ENCODE measurements at regions not wholly inside any gene's neighbourhood (a gene's known extent, or its start where the extent isn't known, plus 50 kb on each side); places are given as distances from the start of the nearest gene placed in this dataset.

GRCh38 chr11:42576318-42576717 is 735.5 kb upstream of the API5 start:
- Histone ChIP-seq H3K9me3 (ENCODE audit: low read depth) (no peaks in the 10 kb centered on the region), H3K4me1 (ENCODE audit: low read depth) (no peaks in the 10 kb centered on the region), H3K27ac (no peak overlapping the region), H3K36me3 (no peaks in the 10 kb centered on the region), H3K27me3 (no peaks in the 10 kb centered on the region), H3K4me3 (no peak overlapping the region)
- TF ChIP-seq, protein P1, sequence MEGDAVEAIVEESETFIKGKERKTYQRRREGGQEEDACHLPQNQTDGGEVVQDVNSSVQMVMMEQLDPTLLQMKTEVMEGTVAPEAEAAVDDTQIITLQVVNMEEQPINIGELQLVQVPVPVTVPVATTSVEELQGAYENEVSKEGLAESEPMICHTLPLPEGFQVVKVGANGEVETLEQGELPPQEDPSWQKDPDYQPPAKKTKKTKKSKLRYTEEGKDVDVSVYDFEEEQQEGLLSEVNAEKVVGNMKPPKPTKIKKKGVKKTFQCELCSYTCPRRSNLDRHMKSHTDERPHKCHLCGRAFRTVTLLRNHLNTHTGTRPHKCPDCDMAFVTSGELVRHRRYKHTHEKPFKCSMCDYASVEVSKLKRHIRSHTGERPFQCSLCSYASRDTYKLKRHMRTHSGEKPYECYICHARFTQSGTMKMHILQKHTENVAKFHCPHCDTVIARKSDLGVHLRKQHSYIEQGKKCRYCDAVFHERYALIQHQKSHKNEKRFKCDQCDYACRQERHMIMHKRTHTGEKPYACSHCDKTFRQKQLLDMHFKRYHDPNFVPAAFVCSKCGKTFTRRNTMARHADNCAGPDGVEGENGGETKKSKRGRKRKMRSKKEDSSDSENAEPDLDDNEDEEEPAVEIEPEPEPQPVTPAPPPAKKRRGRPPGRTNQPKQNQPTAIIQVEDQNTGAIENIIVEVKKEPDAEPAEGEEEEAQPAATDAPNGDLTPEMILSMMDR (IDR thresholded peaks at IDR 0.05; ENCODE audit: low read depth, low read length) = no peak
- DNase-seq (ENCODE audit: low read depth in 1 of 2, low spot score in 1 of 2) = no peak

GRCh38 chr11:42589286-42589685 is 722.5 kb upstream of the API5 start:
- DNase-seq (ENCODE audit: low read depth in 1 of 2, low spot score in 1 of 2) = no peak
- no peak overlapping the region for H3K27ac ChIP-seq
- H3K36me3 ChIP-seq = no peaks in the 10 kb centered on the region
- H3K27me3 ChIP-seq = no peaks in the 10 kb centered on the region
- no peaks in the 10 kb centered on the region for H3K4me1 ChIP-seq (ENCODE audit: low read depth)
- TF ChIP-seq, protein P1 (IDR thresholded peaks at IDR 0.05; ENCODE audit: low read depth, low read length) = no peak
- H3K4me3 ChIP-seq = no peak overlapping the region
- no peaks in the 10 kb centered on the region for H3K9me3 ChIP-seq (ENCODE audit: low read depth)

DNA sequence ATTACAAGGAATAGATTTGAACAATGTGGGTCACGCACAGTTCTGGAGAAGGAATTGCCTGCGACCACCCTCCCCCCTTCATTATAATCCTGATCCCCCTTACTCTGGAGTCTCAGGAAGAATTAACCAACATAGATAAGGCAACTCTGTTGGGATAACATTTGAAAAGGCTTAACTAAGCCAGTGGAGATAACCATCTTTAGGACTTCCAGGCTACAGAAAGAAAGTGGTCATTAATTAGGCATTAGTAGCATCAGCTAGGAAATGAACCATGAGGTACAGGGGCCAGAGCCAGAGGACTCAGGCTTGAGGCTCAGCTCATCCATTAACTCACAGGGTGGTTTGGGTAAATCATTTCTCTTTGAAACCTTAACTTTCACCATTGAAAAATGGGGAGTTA is 720.0 kb upstream of the API5 start:
- no peak for DNase-seq (ENCODE audit: low read depth in 1 of 2, low spot score in 1 of 2)

DNA sequence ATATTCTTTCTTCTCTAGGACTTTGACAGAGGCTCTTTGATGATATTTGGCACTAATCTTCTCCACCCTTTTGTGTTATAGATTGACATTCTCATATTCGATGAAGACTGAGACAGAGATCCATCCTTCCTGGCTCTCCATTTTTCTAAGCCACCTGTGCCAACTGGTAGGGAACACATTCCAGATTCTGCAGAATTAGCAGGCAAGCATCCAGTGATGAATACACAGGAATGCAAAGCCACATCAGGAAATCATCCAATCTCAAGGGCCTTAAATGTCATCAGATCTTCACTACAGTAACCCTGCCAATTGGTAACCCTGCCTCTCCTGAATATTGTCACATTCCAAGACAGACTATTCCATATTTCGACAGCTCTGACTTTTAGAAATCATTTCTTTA is 718.4 kb upstream of the API5 start:
- TF ChIP-seq, protein P1 (IDR thresholded peaks at IDR 0.05; ENCODE audit: low read depth, low read length) = no peak

More for the DNA sequence above, 720.0 kb upstream of the API5 start:
- no peaks in the 10 kb centered on the region for H3K27me3 ChIP-seq
- TF ChIP-seq, protein P1 (IDR thresholded peaks at IDR 0.05; ENCODE audit: low read depth, low read length) = no peak
- H3K4me3 ChIP-seq = no peak overlapping the region
- H3K9me3 ChIP-seq (ENCODE audit: low read depth) = no peaks in the 10 kb centered on the region
- no peaks in the 10 kb centered on the region for H3K4me1 ChIP-seq (ENCODE audit: low read depth)
- H3K36me3 ChIP-seq = no peaks in the 10 kb centered on the region
- H3K27ac ChIP-seq = no peak overlapping the region

GRCh38 chr11:42595876-42596275 is 715.9 kb upstream of the API5 start:
- TF ChIP-seq, protein P1 (IDR thresholded peaks at IDR 0.05; ENCODE audit: low read depth, low read length) = no peak
- no peak for DNase-seq (ENCODE audit: low read depth in 1 of 2, low spot score in 1 of 2)
- Histone ChIP-seq H3K4me3 (no peak overlapping the region), H3K27me3 (no peaks in the 10 kb centered on the region), H3K36me3 (no peaks in the 10 kb centered on the region), H3K27ac (no peak overlapping the region), H3K4me1 (ENCODE audit: low read depth) (no peaks in the 10 kb centered on the region), H3K9me3 (ENCODE audit: low read depth) (no peaks in the 10 kb centered on the region)

More for the DNA sequence above, 718.4 kb upstream of the API5 start:
- no peak for DNase-seq (ENCODE audit: low read depth in 1 of 2, low spot score in 1 of 2)
- H3K4me3 ChIP-seq = no peak overlapping the region
- H3K27me3 ChIP-seq = no peaks in the 10 kb centered on the region
- no peak overlapping the region for H3K27ac ChIP-seq
- H3K9me3 ChIP-seq (ENCODE audit: low read depth) = no peaks in the 10 kb centered on the region
- no peaks in the 10 kb centered on the region for H3K4me1 ChIP-seq (ENCODE audit: low read depth)
- no peaks in the 10 kb centered on the region for H3K36me3 ChIP-seq

Data from cardiac muscle cell (in vitro differentiated cells and primary cell).